GM19035 (cell line): ENCODE measurements at regions not wholly inside any gene's neighbourhood (a gene's known extent, or its start where the extent isn't known, plus 50 kb on each side); places are given as distances from the start of the nearest gene placed in this dataset.
A peak's percentile ranks its signal among the peaks of the same experiment; 100 is the strongest.

Experiments used
- ATAC-seq: cut with Tn5 transposase; IDR thresholded peaks from one replicate; pipeline ENCODE4 v1.9.1; 2021; ENCODE audit not compliant: unreplicated experiment

DNA sequence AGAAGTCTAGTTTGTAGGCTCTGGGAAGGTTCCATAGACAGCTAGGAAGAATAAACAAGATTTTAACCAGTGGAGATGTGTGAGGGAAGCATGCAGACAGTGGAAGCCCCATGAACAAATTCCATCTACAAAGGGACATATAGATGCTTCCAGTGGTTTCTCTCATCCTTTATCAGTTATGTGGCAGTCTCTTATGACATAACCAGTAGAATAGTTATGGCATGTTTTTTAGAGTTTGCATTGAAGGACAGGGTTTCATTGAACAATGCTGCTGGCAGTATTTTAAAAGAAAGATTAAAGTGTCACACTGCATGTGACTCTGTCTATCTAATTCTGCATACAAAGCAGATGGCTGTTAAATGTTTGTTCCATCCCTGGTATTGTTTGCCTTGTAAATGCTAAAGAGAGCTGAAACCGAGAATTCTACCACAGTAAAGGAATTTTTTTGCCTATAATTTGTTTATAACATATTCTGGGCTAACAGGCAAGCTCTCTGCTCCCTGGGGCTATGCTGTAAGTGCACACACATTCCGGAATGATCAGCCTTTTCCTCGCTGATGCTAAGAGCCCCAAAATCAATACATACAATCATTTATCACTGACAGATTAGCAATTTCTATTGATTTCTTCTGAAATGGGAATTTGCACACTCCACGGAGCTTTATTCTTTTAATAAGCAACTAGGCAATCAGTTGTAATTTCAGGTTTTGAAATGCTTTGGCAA is 76.8 kb upstream of the PELI1 start:
- ATAC-seq: no peak

- ATAC-seq: no peak
Measured at GRCh38 chr2:64221935-64222334, 77.7 kb upstream of the PELI1 start.

GRCh38 chr2:64222351-64222750 is 78.1 kb upstream of the PELI1 start:
- no peak for ATAC-seq

DNA sequence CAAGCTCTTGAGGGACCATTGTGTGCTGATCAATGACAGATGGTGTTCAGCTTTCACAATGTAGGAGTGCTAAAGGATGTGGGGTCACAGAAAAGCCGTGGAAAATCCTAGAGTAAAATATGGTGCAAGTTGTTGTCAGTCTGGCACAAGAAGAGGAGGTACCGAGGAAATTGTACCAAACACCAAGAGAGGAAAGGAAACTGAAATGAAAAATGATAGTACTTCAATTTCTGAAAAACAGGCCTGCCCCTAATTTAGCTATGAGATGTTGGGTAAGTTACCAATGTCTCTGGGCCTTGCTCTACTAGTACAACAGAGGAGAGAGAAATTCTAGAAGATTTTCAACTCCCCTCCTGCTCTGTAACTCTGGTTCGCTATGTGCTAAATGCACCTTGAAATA is 78.8 kb upstream of the PELI1 start:
- peak; percentile 75 for ATAC-seq

GRCh38 chr2:64225491-64225890 is 81.3 kb upstream of the PELI1 start:
- ATAC-seq: no peak

DNA sequence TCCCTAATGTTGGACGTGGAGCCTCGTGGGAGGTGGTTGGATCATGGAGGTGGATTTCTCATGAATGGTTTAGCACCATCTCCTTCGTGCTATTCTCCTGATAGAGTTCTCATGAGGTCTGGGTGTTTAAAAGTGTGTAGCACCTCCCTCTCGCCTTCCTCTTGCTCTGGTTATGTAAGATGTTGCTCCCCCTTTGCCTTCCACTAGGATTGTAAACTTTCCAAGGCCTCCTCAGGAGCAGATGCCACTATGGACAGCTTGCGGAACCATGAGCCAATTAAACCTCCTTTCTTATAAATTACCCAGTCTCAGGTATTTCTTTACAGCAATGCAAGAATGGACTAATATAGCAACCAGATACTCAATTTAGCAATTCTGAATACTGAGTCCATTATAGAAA is 82.4 kb upstream of the PELI1 start:
- ATAC-seq: no peak

GRCh38 chr2:64227603-64228125 is 83.4 kb upstream of the PELI1 start:
- ATAC-seq: no peak

- peak; percentile 94 for ATAC-seq
Measured at GRCh38 chr2:64228126-64228678, 84.0 kb upstream of the PELI1 start.

DNA sequence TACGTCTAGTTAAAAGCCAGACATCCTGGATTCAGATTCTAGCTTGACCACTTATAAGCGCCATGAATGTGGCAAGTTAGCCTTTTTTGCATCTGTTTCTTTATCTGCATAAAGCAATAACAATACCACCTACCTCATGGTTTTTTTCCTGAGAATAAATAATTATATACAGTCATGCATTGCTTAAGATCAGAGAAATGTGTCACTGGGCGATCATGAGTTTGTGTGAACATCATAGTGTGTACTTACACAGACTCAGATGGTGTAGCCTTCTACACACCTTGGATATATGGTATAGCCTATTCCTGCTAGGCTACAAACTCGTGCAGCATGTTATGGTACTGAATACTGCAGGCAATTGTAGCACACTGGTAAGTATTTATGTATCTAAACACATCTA is 84.7 kb upstream of the PELI1 start:
- ATAC-seq: no peak

DNA sequence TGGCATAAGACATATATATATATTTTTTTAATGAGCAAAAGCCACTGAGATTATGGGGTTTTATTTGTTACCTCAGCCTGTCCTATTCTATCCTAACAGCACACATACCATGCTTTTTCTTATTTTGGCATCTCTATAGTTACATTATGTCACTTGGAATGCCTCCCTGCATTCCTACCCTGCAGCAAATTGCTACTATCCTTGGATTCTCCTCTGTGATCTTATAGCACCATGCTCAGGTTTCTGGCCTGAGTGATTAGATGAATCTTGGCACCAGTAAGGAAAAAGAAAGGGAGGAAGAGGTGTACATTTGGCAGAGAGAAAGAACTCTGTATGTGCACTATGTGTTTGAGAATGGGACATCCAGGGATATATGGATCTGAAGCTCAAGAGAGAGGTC is 86.3 kb upstream of the PELI1 start:
- no peak for ATAC-seq

- ATAC-seq: no peak
Measured at GRCh38 chr2:64232266-64232665, 88.0 kb upstream of the PELI1 start.

- ATAC-seq: no peak
Measured at GRCh38 chr2:64233376-64233922, 89.2 kb upstream of the PELI1 start.

- ATAC-seq: no peak
Measured at GRCh38 chr2:64234150-64234549, 89.9 kb upstream of the PELI1 start.

DNA sequence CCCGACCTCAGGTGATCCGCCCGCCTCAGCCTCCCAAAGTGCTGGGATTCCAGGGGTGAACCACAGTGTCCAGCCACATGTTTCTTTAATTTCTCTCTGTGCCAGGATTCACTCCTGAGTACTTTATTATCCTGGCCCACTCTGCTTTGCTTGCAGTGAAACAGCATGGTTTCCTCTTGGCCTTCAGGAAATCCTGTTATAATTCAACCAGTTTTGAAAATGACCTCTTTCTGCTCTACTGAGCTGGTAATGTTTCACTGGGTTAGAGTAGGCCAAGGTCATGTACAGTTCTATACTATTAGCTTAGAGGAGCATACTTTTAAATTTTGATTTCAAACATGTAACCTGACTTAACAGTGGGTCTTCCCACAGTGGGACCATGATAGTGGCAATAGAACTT is 90.6 kb upstream of the PELI1 start:
- no peak for ATAC-seq

DNA sequence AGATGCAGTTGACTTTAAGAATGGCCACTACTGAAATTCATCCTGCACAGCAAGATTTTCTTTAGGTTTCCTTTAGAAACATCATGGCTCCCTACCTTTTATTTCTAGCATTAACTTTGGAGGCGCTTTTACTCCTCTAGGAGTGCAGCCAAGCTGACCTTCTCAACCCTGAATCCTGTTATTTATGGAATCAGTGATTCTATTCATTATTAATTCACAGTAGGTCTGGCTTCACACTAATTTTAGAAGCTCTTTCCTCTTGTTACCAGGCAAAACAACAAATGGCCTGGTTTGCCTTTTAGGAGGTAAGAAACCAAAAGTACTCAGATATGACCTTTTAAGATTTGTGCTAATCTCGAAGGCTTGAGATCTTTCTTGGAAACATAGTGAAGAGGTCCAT is 93.0 kb upstream of the PELI1 start:
- ATAC-seq: no peak

DNA sequence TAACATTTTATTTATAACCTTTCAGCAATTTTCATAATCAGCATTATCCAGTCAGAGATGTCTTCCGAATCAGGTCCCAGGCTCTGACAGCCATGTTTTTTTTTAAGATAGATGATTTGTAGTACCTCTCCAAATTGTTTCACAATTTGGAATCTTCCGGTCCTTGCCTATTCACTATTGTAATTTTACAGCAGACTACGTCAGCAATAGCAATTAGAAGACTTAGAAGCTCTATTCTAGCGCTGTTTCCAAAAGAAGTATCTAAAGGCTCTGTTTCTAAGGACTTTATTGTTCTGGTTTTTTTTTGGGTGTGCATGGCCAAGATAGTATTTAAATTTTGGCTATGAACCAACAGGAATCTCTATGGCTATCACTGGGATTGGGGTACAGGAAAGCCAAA is 94.6 kb upstream of the PELI1 start:
- no peak for ATAC-seq

GRCh38 chr2:64243081-64244036 is 99.1 kb upstream of the PELI1 start:
- ATAC-seq: no peak

GRCh38 chr2:64244037-64244416 is 99.8 kb upstream of the PELI1 start:
- no peak for ATAC-seq

GRCh38 chr2:64245631-64246030 is 101.4 kb upstream of the PELI1 start:
- no peak for ATAC-seq

DNA sequence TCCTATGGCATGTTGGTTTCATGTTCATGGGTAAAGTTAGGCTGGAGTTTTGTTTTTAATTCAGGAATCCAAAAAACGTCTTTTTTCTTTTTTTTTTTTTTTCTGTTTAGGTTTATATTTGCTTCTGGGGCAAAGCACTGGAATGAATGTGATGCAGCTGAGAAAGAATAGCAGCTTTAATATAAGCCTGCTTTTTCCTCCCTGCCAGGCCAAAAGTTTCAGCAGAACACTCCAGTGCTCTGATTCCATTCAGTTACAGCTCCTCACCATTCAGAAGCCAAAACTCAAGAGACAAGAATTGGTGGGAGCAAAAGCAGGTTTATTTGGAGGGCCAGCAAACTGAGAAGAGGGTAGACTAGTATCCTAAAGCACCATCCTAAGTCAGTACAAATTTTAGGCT is 102.7 kb upstream of the PELI1 start:
- no peak for ATAC-seq

- ATAC-seq: no peak
Measured at GRCh38 chr2:64249426-64249825, 105.2 kb upstream of the PELI1 start.
